DOHH2 (cell line): ENCODE measurements at regions not wholly inside any gene's neighbourhood (a gene's known extent, or its start where the extent isn't known, plus 50 kb on each side); places are given as distances from the start of the nearest gene placed in this dataset.

Experiments
- H3F3A ChIP-seq: fragments of 200-600 bp; sonication (generic), shearing (Covaris generic); 2 replicates; pipeline ENCODE4 v1.6.0; 2016; ENCODE audit warnings: antibody characterized with exemption, mild to moderate bottlenecking; ENCODE audit not compliant: control insufficient read depth, insufficient read depth
- H3K27ac ChIP-seq: fragments of 200-600 bp; sonication (generic); 2 replicates; pipeline ENCODE4 v1.5.1; 2014; ENCODE audit warnings: low read depth, mild to moderate bottlenecking, low read length, moderate library complexity
- H3K27me3 ChIP-seq: fragments of 200-600 bp; sonication (generic); 2 replicates; pipeline ENCODE4 v1.6.1; 2014; ENCODE audit warnings: mild to moderate bottlenecking, low read length, mixed read lengths; ENCODE audit not compliant: control insufficient read depth
- H3K36me3 ChIP-seq: fragments of 200-600 bp; sonication (generic); 2 replicates; pipeline ENCODE4 v1.6.1; 2014; ENCODE audit warnings: mild to moderate bottlenecking, low read length, moderate library complexity, mixed read lengths; ENCODE audit not compliant: control insufficient read depth
- H3K4me1 ChIP-seq: fragments of 200-600 bp; sonication (generic); 2 replicates; pipeline ENCODE4 v1.6.1; 2014; ENCODE audit warnings: mild to moderate bottlenecking, low read length, mixed read lengths; ENCODE audit not compliant: control insufficient read depth
- H3K4me2 ChIP-seq: fragments of 200-600 bp; sonication (generic); 2 replicates; pipeline ENCODE4 v1.6.0; 2014; ENCODE audit warnings: mild to moderate bottlenecking, low read length, moderate library complexity
- H3K4me3 ChIP-seq: fragments of 200-600 bp; sonication (generic); 2 replicates; pipeline ENCODE4 v1.5.1; 2014; ENCODE audit warnings: mild to moderate bottlenecking, low read length, mixed read lengths
- H3K79me2 ChIP-seq: fragments of 200-600 bp; sonication (generic); 2 replicates; pipeline ENCODE4 v1.6.1; 2014; ENCODE audit warnings: mild to moderate bottlenecking, low read length, mixed read lengths; ENCODE audit not compliant: control insufficient read depth
- H3K9me2 ChIP-seq: fragments of 200-600 bp; sonication (generic); replicated peaks from 2 replicates; pipeline ENCODE4 v1.6.1; 2014; ENCODE audit warnings: mild to moderate bottlenecking, low read length, mixed read lengths; ENCODE audit not compliant: control insufficient read depth
- H3K9me3 ChIP-seq: fragments of 200-600 bp; sonication (generic); 2 replicates; pipeline ENCODE4 v1.6.1; 2014; ENCODE audit warnings: antibody characterized with exemption, low read length, mixed read lengths; ENCODE audit not compliant: control insufficient read depth, insufficient read depth
- H4K20me1 ChIP-seq: fragments of 200-600 bp; sonication (generic); 2 replicates; pipeline ENCODE4 v1.6.0; 2014; ENCODE audit warnings: low read depth, mild to moderate bottlenecking, antibody characterized with exemption, low read length, moderate library complexity; ENCODE audit not compliant: control insufficient read depth, insufficient read depth
- EZH2phosphoT487 ChIP-seq: fragments of 200-600 bp; sonication (generic); IDR thresholded peaks from 2 replicates; pipeline ENCODE4 v1.6.1; 2017; ENCODE audit warnings: borderline replicate concordance, mild to moderate bottlenecking, antibody characterized with exemption, low read length, moderate library complexity, mixed read lengths
- TF ChIP-seq, protein P1 (sequence below): fragments of 200-600 bp; sonication (generic); IDR thresholded peaks from one replicate; pipeline ENCODE4 v1.5.1; 2014; ENCODE audit warnings: antibody characterized with exemption, mild to moderate bottlenecking, low read depth, low read length; ENCODE audit not compliant: poor library complexity, severe bottlenecking

DNA sequence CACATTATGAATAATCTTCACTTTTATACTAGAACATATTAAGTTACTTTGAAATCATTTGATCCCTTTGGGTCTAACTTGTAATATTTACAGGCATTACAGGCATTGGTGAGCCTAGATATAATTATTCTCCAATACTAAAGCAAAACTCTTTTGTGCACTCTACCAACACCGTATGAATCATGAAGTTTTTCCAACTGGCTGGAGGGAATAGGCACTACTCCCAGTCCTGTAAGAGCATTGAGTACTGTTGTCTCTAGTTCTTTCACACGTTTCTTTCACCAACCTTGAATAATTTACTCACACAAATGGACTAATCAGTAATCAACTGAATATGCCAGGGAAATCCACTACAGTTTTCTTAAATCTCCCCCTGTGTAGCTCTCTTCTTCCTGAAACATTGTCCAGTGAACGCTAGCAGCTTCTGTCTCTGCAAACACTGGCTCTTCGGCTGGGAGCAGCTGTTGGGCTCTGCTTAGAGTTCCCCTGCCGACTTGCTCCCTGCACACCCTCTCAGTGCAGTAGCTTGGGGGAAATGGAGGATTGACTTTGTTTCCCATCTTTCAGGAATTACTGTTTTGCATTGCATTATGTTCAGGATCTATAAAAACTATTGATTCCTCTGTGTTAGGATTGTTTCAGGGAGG, 476.7 kb downstream of the RFC3 start:
- no peaks in the 10 kb centered on the region for H3K79me2 ChIP-seq
- H3K27me3 ChIP-seq: no peaks in the 10 kb centered on the region
- no peaks in the 10 kb centered on the region for H4K20me1 ChIP-seq
- no peaks in the 10 kb centered on the region for H3K4me1 ChIP-seq
- no peak overlapping the region for H3K4me3 ChIP-seq
- no peaks in the 10 kb centered on the region for H3K9me3 ChIP-seq
- H3K27ac ChIP-seq: no peak overlapping the region
- H3K36me3 ChIP-seq: no peaks in the 10 kb centered on the region
- H3K9me2 ChIP-seq: no peaks in the 10 kb centered on the region
- TF ChIP-seq, protein P1, sequence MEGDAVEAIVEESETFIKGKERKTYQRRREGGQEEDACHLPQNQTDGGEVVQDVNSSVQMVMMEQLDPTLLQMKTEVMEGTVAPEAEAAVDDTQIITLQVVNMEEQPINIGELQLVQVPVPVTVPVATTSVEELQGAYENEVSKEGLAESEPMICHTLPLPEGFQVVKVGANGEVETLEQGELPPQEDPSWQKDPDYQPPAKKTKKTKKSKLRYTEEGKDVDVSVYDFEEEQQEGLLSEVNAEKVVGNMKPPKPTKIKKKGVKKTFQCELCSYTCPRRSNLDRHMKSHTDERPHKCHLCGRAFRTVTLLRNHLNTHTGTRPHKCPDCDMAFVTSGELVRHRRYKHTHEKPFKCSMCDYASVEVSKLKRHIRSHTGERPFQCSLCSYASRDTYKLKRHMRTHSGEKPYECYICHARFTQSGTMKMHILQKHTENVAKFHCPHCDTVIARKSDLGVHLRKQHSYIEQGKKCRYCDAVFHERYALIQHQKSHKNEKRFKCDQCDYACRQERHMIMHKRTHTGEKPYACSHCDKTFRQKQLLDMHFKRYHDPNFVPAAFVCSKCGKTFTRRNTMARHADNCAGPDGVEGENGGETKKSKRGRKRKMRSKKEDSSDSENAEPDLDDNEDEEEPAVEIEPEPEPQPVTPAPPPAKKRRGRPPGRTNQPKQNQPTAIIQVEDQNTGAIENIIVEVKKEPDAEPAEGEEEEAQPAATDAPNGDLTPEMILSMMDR: no peak
- TF ChIP-seq EZH2phosphoT487: no peak
- H3K4me2 ChIP-seq: no peak overlapping the region
- H3F3A ChIP-seq: no peaks in the 10 kb centered on the region

DNA sequence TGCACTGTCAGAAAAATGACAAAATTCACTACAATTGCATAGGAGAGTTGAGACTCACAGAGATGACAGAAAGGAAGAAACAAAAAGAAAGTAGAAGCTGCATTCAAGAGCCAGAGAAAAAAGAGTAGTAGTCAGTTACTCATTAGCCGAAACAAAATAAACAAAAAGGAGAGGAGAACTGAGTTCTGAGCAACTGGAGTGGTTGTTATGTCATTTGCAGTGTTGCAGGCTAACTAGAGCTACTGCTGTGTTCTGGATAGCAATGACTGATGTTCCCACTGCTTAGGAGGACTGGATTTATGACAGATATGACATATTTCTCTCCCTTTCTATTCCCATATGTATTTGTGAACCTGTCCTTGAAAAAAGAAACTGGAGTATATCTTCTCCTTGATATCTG, 482.6 kb downstream of the RFC3 start:
- 0 out of 2 replicates have a peak, but pooled peaks cover 4% of the 10 kb centered on the region for H3K9me3 ChIP-seq
- no peaks in the 10 kb centered on the region for H3K4me1 ChIP-seq
- no peaks in the 10 kb centered on the region for H3K79me2 ChIP-seq
- no peaks in the 10 kb centered on the region for H3K9me2 ChIP-seq
- H3K36me3 ChIP-seq: no peaks in the 10 kb centered on the region
- H3K4me2 ChIP-seq: no peak overlapping the region
- no peaks in the 10 kb centered on the region for H4K20me1 ChIP-seq
- H3F3A ChIP-seq: no peaks in the 10 kb centered on the region
- H3K27me3 ChIP-seq: no peaks in the 10 kb centered on the region
- H3K27ac ChIP-seq: no peak overlapping the region
- no peak overlapping the region for H3K4me3 ChIP-seq
- TF ChIP-seq, protein P1: no peak
- no peak for TF ChIP-seq EZH2phosphoT487

DNA sequence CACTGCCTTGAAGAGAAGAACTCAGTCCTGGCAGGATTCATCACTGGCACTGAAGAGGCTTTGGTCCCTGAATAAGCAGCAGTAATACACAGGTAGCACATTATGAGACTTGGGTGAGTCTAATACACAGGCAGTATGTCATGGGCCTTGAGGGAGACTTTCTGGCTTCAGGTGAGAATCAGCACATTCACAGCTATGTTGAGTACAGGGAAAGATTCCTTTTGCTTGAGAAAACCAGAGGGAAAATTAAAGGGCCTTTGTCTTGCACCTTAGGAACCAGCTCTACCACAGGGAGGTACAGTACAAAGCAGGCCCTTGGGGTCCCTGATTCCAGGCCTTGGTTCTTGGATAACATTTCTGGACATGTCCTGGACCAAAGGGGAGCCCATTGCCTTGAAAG, 484.6 kb downstream of the RFC3 start:
- Histone ChIP-seq H3K36me3 (no peaks in the 10 kb centered on the region), H3K9me3 (0 out of 2 replicates have a peak, but pooled peaks cover 4% of the 10 kb centered on the region), H3F3A (no peaks in the 10 kb centered on the region), H3K9me2 (no peaks in the 10 kb centered on the region), H3K4me2 (no peak overlapping the region), H3K4me1 (no peaks in the 10 kb centered on the region), H4K20me1 (no peaks in the 10 kb centered on the region), H3K27me3 (no peaks in the 10 kb centered on the region), H3K27ac (no peak overlapping the region), H3K4me3 (no peak overlapping the region), H3K79me2 (no peaks in the 10 kb centered on the region)
- TF ChIP-seq, protein P1: no peak
- TF ChIP-seq EZH2phosphoT487: no peak
